8988T (cell line): ENCODE measurements at regions not wholly inside any gene's neighbourhood (a gene's known extent, or its start where the extent isn't known, plus 50 kb on each side); places are given as distances from the start of the nearest gene placed in this dataset.
A peak's percentile ranks its signal among the peaks of the same experiment; 100 is the strongest.

ENCODE experiments used
- DNase-seq: peaks from one replicate; pipeline ENCODE4 v3.0.0; 2011

GRCh38 chr2:8543383-8544170 lies 138.3 kb upstream of the ID2 start:
- no peak for DNase-seq

- DNase-seq = no peak
These were observed 137.6 kb upstream of the ID2 start for GRCh38 chr2:8544171-8544785.

DNA sequence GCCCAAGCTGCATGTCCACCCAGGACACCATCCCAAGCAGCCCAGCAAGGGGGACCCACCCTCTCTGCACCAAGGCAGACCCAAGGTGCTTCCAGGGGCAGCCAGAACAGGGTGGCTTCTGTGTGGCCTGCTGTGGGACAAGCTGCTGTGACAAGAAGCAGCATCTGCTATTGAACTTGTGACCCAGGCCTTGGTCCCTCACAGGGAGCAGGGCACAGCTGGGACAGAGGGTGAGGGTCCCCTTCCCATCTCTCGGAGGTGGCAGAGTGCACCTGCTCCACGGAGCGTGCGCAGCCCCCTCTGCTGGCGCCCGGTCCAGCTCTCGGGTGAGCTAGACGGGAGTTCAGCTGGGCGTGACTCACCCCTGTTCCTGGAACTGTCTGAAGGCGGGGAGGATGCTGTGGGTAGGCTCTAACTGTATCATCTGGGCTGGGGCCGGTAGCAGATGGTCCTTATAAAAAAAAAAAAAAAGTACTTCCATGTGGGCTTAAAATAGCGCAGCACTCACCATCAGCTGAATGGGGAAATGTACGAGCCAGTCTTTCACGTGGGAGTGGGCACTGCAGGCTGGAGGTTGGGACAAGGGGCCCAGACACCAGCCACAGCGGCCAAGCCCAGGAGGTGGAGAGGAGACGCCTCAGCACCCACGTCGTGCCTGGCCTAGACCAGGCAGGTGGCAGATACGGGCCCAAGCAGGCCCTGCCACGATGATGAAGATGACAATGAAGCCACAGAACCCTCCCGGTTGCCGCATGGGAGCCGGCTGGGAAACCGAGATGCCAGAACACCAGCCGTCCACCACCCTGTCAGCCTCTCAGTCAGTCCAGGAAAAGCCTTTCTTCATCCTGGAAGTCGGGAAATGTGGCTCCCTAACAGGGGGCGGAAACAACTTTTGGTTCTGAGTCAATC lies 136.8 kb upstream of the ID2 start:
- peak; percentile 77 for DNase-seq

GRCh38 chr2:8545695-8546611 lies 135.9 kb upstream of the ID2 start:
- no peak for DNase-seq

DNA sequence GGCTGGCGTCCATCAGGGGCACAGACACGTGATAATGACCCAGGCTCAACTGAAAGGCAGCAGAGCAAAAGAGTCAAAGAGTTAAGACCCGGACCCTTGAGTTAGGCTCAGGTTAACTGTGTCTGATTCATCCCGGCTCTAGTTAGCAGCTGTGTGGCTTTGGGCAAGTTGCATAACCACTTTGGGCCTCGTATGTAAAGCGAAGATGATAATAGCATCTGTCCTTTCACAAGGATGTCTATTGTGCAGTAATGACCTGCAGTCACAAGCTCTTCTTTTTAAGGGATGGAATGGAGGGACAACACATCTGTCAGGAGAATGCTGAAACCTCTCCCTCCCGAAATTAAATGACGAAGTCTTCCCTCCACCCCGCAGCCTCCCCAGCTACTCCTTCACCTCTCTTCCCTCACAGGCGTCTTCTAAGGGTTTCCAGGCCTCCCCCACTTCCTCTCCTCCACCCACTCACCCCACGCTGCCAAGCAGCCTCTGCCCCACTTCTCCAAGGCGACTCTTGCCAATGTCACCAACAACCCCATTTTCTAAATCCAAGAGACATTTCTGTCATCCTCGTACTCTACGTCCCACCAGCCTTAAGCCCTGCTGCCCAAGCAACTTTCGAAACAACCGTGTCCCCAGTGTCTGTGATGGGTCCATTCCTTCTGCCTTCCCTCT lies 135.1 kb upstream of the ID2 start:
- no peak for DNase-seq

DNA sequence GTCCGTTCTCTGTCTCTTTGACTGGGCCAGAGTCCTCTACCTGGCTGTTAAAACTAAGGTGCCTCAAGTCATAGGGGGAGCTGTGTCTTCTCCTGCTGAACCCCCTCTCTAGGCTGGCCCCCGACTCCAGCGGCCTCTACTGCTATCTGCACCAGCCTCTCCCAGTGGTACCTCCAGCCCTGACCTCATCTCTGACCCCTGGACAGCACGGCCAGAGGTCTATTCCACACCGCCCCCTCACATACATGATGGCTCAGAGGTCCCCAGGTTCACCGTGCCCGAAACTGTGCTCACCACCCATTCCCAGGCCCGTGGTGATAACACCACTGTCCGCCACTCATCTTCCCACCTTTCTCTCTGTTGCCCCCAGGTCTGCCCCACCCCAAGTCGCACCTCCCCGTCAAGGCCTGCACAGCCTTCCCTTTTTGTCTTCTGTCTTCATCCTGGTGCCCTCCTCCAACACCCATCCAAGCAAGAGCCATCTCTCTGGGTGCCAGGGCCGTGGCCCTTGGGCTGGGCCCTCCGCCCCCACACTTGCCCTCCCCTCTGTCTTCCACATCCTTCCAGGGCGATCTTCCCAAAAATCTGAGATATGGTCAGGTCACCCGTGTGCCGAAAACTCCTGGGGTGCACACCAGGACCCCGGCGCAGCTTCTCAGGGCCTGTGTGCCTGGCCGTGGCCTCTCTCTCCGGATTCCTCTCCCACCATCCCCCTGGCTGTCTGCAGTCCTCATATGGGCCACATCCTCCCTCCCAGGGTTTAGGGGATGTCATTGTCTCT lies 134.4 kb upstream of the ID2 start:
- DNase-seq = no peak

GRCh38 chr2:8548065-8548618 lies 133.7 kb upstream of the ID2 start:
- no peak for DNase-seq

DNA sequence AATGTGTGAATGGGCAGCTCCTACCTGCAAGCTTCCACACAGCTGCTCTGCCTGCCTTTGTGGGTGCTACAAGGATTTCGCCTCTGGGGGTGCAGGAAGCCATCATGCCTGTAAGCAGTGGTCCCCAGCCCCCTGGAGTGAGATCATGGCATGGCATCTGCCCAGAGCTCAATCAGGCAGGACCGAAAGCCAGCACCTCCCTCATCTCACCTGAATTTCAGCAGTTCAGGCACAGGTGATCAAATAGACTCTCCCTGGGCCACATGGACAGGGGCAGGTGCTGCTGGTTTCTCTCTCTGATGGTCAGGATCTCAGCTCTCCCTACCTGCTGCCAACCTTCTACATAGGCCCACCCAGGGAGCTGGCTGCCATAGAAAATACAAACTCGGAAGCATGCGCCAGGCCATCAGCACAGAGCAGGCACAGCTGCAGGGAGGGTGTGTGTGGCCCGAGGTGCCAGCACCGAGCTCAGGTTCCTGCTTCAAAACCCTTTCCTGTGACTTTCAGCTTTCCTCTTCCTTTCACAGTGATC lies 133.2 kb upstream of the ID2 start:
- no peak for DNase-seq

GRCh38 chr2:8549273-8549922 lies 132.5 kb upstream of the ID2 start:
- DNase-seq = no peak

DNA sequence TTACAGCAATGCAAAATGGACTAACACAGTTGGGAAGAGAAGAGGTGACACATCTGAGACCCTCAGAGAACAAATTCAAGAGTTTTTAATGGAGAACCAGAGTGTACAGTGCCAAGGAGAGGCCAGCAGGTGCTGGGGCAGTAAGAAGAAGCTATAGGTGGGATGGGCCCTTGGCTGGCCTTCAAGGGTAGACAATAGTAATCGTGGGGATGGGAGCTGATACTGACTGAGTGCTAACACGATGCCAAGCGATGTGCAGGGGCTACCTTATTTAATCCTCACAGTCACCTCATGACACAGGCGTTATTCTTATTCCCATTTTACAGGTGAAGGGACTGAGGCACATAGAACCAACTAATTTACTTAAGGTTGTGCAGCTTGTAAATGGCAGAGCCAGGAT lies 131.9 kb upstream of the ID2 start:
- no peak for DNase-seq

- DNase-seq = no peak
These were observed 131.4 kb upstream of the ID2 start for GRCh38 chr2:8550481-8550880.

DNA sequence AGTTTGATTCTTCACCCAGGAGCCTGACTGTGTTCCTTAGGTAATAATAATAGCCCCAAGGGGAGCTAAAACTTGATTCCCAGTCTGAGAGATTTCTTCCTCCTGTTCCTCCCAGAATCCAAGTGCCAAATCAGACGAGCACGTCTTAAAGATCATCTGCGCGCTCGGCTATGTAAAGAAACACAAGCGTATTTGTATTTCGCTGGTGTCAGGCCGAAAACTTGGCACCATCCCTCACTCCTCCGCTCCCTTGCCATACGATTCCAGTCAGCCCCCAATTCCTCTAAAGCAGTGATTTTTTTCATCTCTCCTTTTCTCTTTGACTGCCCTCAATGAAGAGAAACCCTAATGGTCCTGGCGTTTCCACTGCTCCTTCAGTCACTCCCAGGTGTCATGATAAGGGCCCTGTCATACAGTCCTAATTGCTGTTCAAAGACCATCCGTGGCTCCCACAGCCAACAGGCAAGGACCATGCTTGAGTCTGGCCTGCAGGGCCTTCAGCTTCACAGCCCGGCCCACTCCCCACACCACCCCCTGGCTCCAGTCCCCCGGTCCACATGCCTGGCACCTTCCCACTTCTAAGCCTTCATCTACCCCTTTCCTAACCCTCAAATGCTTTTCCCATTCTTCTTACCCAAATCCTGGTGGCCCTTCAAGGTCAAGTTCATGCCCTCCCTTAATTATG lies 130.8 kb upstream of the ID2 start:
- no peak for DNase-seq

DNA sequence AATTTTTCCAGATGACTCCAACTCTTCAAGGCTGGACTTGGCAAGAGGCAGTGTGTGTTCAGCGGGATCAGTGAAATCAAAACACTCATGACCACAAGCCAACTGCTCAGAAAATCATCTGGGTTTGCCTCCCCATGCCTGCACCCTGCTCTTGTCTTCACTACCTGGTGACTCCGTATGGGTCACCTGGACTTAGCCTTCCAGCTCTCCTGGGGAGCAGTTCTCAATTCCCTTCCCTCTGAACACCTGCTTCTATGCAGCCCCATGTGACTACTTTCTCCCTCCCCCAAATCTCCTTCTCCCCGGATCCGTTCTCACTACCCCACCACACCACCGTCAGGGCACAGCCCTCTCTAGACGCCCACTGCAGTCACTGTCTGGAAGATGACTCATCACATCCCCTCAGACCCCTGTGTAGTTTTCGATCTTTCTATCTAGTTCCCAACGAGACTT lies 130.2 kb upstream of the ID2 start:
- DNase-seq = no peak

DNA sequence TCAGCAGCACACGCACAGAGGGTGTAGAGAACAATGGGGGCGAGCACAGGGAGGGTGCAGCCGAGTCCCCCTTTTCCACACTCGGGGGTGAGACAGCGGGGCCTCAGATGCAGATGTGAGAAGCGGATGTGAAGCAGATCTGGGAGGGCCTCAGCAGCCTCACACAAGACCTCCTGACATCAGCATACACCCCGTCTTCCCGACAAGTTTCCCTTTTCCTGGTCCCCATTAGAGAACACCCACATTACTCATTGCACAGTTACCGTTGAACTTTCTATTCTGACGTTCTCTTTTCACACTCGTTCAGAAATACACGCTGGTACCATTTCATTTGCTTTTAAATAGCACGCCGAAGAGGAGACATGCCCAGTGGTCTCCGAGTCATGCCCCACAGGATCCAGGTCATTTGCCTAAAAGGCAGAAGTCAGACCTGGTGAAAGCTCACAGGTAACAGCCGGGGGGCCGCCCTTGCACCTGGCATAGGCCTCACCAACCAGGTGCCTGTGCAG lies 129.5 kb upstream of the ID2 start:
- no peak for DNase-seq

DNA sequence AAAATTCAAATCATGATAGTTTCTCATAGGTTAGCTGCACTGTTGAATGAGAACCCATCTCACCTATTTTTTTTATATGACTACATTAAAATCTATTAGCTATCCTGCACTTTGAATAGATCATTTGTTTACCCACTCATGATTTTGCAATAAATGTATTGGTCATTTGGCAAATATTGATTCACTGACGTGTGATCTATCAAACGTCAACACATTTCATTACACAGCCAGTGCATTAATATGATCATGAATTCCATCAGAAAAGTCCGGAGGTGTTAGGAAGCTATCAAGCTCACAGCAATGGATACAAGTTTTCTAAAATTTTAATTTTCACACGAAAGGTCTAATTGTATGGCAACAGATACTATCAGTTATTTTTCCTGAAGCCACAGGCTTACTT lies 128.2 kb upstream of the ID2 start:
- DNase-seq = no peak

- DNase-seq = no peak
These were observed 127.5 kb upstream of the ID2 start for GRCh38 chr2:8554296-8554806.

GRCh38 chr2:8555543-8555942 lies 126.3 kb upstream of the ID2 start:
- no peak for DNase-seq

GRCh38 chr2:8558096-8558495 lies 123.8 kb upstream of the ID2 start:
- no peak for DNase-seq

- no peak for DNase-seq
These were observed 122.9 kb upstream of the ID2 start for GRCh38 chr2:8558956-8559355.
